ENCODE measurements at regions not wholly inside any gene's neighbourhood (a gene's known extent, or its start where the extent isn't known, plus 50 kb on each side); places are given as distances from the start of the nearest gene placed in this dataset.

- DNase-seq (ENCODE audit: low spot score) = peak; percentile 54
Observed at GRCh38 chr5:3886524-3887451, 291.2 kb downstream of the IRX1 start.

GRCh38 chr5:3888310-3888709 lies 292.7 kb downstream of the IRX1 start:
- DNase-seq (ENCODE audit: low spot score) = no peak

GRCh38 chr5:3889412-3890142 lies 293.9 kb downstream of the IRX1 start:
- no peak for DNase-seq (ENCODE audit: low spot score)

- DNase-seq (ENCODE audit: low spot score) = no peak
Observed at GRCh38 chr5:3891113-3891512, 295.5 kb downstream of the IRX1 start.

DNA sequence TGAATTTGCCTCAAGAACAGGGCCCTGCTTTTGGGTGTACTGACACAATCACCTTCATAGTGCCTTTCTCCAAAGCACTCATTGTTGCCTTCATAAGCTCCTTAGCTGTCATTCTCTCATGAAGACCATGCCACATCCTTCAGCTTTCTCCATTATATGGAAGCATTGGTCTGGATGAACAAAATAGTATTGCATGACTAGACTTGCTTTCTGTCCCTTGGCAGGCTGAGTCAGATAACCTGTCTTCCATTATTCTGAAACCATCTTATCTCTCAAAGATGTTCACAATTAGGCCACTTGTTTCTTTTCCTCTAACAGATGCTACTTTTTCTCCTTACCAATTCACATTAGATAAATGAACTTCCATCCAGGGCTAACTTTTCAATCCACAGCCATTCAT lies 297.9 kb downstream of the IRX1 start:
- DNase-seq (ENCODE audit: low spot score) = no peak

DNA sequence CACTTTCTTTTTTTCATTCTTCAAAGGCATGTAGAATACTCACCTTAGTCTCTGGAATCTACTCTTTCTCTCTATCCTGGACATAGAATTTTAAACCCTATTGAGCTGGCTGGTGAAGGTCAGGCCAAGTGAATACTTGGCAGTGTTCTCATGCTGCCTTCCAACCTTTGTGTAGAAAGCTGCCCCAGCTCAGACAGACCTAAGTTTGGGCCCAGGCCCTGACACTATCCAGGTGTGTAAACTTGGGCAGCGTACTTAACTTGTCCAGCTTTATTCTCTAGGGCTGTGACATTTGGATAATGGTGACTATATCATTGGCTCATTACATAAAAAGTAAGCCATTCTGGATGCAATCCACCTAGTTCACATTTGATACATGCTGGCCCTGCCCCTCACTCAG lies 298.3 kb downstream of the IRX1 start:
- no peak for DNase-seq (ENCODE audit: low spot score)

GRCh38 chr5:3896098-3896497 lies 300.5 kb downstream of the IRX1 start:
- no peak for DNase-seq (ENCODE audit: low spot score)

GRCh38 chr5:3899093-3899492 lies 303.5 kb downstream of the IRX1 start:
- no peak for DNase-seq (ENCODE audit: low spot score)

DNA sequence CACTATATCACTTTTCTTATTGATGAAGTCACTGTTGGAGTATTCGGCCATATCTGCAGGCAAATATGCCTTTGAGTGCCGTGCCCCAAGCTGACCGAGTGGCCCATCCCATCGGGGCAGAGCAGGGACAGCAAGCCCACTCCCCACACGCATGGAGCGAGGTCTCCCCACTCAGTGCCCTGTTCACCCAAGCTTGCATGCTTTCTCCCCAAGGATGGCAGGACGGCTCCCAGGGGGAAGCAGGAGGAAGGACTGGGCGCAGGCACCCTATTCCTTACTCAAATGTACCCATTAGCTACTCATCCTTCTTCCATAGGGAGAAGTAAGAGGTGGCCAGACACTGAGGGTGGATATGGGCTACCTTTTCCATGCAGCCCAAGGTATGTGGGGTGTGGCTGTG lies 309.0 kb downstream of the IRX1 start:
- DNase-seq (ENCODE audit: low spot score) = no peak

- DNase-seq (ENCODE audit: low spot score) = no peak
Observed at GRCh38 chr5:3905031-3905430, 309.4 kb downstream of the IRX1 start.

- DNase-seq (ENCODE audit: low spot score) = no peak
Observed at GRCh38 chr5:3905521-3905920, 309.9 kb downstream of the IRX1 start.

- no peak for DNase-seq (ENCODE audit: low spot score)
Observed at GRCh38 chr5:3911111-3911510, 315.5 kb downstream of the IRX1 start.

GRCh38 chr5:3911773-3912172 lies 316.1 kb downstream of the IRX1 start:
- DNase-seq (ENCODE audit: low spot score) = peak; percentile 35

- no peak for DNase-seq (ENCODE audit: low spot score)
Observed at GRCh38 chr5:3912790-3913189, 317.2 kb downstream of the IRX1 start.

DNA sequence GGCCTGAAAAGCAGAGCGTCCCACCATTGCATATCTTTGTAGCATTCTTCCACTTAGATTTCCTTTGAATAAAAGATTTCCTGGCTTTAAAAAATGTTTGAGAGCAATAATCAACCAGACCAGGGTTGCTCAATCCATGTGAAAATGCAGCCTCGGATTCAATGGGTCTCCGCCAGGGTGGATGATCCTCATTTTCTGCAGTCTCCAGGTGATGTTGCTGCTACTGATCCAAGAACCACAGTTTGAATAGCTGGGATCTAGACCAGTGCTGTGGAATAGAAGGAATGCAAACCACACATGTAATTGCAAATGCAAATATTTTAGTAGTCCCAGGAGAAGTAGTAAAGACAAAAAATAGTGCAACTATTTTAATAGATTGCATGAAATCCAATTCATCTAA lies 317.6 kb downstream of the IRX1 start:
- DNase-seq (ENCODE audit: low spot score) = no peak

GRCh38 chr5:3925022-3925421 lies 329.4 kb downstream of the IRX1 start:
- DNase-seq (ENCODE audit: low spot score) = no peak

DNA sequence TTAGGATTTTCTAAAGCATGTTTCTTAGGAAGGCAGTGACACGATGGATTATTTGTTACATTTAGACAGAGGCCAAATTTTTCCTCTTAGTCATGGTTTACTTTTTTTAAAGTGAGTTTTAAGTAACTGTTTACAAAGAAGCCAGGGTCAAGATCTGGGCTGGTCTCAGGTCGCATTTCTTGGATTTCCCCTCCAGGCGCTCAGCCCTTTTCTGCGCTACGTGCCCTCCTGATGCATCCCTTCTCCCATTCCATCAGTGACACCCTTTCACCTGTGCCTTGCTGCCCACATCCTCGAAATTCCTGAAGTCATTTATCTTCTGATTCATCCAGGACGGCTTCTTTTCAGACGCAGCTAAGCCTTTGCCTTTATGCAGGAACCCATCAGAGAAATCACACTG lies 330.3 kb downstream of the IRX1 start:
- no peak for DNase-seq (ENCODE audit: low spot score)

GRCh38 chr5:3929799-3930198 lies 334.2 kb downstream of the IRX1 start:
- DNase-seq (ENCODE audit: low spot score) = no peak

GRCh38 chr5:3931976-3932375 lies 336.3 kb downstream of the IRX1 start:
- DNase-seq (ENCODE audit: low spot score) = no peak

GRCh38 chr5:3933536-3933935 lies 337.9 kb downstream of the IRX1 start:
- no peak for DNase-seq (ENCODE audit: low spot score)

GRCh38 chr5:3933966-3934365 lies 338.3 kb downstream of the IRX1 start:
- DNase-seq (ENCODE audit: low spot score) = no peak

DNA sequence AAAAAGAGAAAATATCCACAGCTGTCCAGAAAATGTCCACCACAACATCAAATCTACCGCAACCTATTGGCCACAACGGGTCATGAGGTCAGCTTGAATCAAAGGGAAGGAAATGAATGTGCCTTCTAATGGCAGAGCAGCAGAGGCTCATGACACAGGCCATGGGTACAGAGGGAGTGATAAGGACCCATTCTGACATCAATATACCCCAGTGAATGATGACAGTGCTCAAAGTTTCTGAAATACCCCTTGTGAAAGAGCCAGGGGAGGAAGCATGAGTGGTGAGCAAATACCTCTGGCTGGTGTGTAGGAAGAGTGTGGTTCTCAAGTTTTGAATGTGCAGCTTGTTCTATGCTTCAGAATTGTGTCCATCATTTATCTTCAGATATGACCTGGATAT lies 348.2 kb downstream of the IRX1 start:
- DNase-seq (ENCODE audit: low spot score) = no peak

DNA sequence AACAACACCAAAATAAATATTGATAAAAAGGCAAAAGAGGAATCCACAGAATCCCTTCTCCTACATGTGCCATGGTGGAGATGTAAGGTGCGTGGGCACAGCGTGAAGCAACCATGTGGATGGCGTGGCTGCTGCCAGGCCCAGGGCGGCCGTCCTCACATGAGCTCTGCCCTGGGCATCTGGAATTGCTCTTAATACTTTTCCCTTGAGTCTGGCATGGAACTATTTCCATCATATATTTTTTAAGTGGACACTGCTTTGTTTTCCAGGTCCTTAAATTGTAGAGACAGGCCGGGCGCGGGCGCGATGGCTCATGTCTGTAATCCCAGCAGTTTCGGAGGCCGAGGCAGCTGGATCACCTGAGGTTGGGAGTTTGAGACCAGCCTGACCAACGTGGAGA lies 349.3 kb downstream of the IRX1 start:
- DNase-seq (ENCODE audit: low spot score) = no peak

All from H4 (cell line).